CD4-positive, alpha-beta T cell treated with Interleukin-4 for 1 hour (primary cell): ENCODE measurements at regions not wholly inside any gene's neighbourhood (a gene's known extent, or its start where the extent isn't known, plus 50 kb on each side); places are given as distances from the start of the nearest gene placed in this dataset.
"Not testable (repeated sequence)": the region's sequence is repeated elsewhere in the genome, so short reads cannot be mapped to it uniquely, and the experiment has no call there.

ENCODE experiments used
- DNase-seq, 2 donors: peaks; one replicate each; pipeline ENCODE4 v3.0.0-alpha.2; 2020 to 2022

- no peak for DNase-seq
Observed at GRCh38 chr10:43922335-43923280, 273.9 kb upstream of the ZNF32 start.

- no peak for DNase-seq
Observed at GRCh38 chr10:43921881-43922280, 273.2 kb upstream of the ZNF32 start.

GRCh38 chr10:43921478-43921877, 272.8 kb upstream of the ZNF32 start:
- DNase-seq = no peak

GRCh38 chr10:43920236-43920758, 271.6 kb upstream of the ZNF32 start:
- not testable (repeated sequence) for DNase-seq

GRCh38 chr10:43913676-43914235, 265.1 kb upstream of the ZNF32 start:
- DNase-seq = no peak

GRCh38 chr10:43912469-43912868, 263.8 kb upstream of the ZNF32 start:
- DNase-seq = no peak

- no peak for DNase-seq
Observed at GRCh38 chr10:43906490-43906889, 257.8 kb upstream of the ZNF32 start.

GRCh38 chr10:43905512-43906236, 257.0 kb upstream of the ZNF32 start:
- no peak for DNase-seq

GRCh38 chr10:43904844-43905243, 256.2 kb upstream of the ZNF32 start:
- no peak for DNase-seq

GRCh38 chr10:43904301-43904700, 255.6 kb upstream of the ZNF32 start:
- DNase-seq = no peak

GRCh38 chr10:43903451-43903850, 254.8 kb upstream of the ZNF32 start:
- DNase-seq = no peak

GRCh38 chr10:43902842-43903241, 254.2 kb upstream of the ZNF32 start:
- DNase-seq = no peak

- no peak for DNase-seq
Observed at GRCh38 chr10:43901744-43902504, 253.2 kb upstream of the ZNF32 start.

- no peak for DNase-seq
Observed at GRCh38 chr10:43901302-43901701, 252.6 kb upstream of the ZNF32 start.

- no peak for DNase-seq
Observed at GRCh38 chr10:43900571-43900970, 251.9 kb upstream of the ZNF32 start.

GRCh38 chr10:43899224-43899959, 250.7 kb upstream of the ZNF32 start:
- DNase-seq = no peak

GRCh38 chr10:43898592-43898991, 249.9 kb upstream of the ZNF32 start:
- no peak for DNase-seq

- DNase-seq = no peak
Observed at GRCh38 chr10:43897765-43898419, 249.2 kb upstream of the ZNF32 start.

GRCh38 chr10:43892062-43892770, 243.5 kb upstream of the ZNF32 start:
- DNase-seq = no peak

GRCh38 chr10:43891241-43891640, 242.6 kb upstream of the ZNF32 start:
- DNase-seq = no peak

GRCh38 chr10:43890124-43890523, 241.4 kb upstream of the ZNF32 start:
- DNase-seq = no peak
